Renal cortical epithelial cell (primary cell): ENCODE measurements at regions not wholly inside any gene's neighbourhood (a gene's known extent, or its start where the extent isn't known, plus 50 kb on each side); places are given as distances from the start of the nearest gene placed in this dataset.

Experiments used
- DNase-seq: peaks from one replicate; pipeline ENCODE4 v3.0.0-alpha.2; 2011; ENCODE audit warnings: low read depth

GRCh38 chr10:43903451-43903850 is 254.8 kb upstream of the ZNF32 start:
- no peak for DNase-seq

DNA sequence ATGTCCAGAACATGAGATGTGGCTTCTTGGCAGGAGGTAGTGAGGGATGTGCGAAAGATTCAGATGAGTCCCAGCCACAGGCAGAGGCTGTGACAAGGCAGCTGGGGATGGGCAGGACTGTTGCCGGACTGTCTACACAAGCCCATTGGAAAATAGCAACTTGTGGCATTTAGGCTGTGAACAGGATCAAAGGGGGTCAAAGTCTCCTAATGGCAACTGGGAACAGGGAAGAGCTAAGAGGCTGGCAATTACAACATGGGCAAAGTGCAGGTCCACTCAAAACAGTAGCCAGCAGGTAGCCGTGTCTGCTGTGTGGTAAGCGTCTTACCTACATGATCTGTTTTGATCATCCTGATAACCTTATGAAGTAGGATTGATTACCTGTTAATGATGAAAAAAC is 254.2 kb upstream of the ZNF32 start:
- DNase-seq = no peak

- no peak for DNase-seq
Measured at GRCh38 chr10:43901744-43902504, 253.2 kb upstream of the ZNF32 start.

GRCh38 chr10:43901302-43901701 is 252.6 kb upstream of the ZNF32 start:
- no peak for DNase-seq

GRCh38 chr10:43900571-43900970 is 251.9 kb upstream of the ZNF32 start:
- DNase-seq = no peak

GRCh38 chr10:43899224-43899959 is 250.7 kb upstream of the ZNF32 start:
- no peak for DNase-seq

GRCh38 chr10:43898592-43898991 is 249.9 kb upstream of the ZNF32 start:
- no peak for DNase-seq

GRCh38 chr10:43897765-43898419 is 249.2 kb upstream of the ZNF32 start:
- no peak for DNase-seq

DNA sequence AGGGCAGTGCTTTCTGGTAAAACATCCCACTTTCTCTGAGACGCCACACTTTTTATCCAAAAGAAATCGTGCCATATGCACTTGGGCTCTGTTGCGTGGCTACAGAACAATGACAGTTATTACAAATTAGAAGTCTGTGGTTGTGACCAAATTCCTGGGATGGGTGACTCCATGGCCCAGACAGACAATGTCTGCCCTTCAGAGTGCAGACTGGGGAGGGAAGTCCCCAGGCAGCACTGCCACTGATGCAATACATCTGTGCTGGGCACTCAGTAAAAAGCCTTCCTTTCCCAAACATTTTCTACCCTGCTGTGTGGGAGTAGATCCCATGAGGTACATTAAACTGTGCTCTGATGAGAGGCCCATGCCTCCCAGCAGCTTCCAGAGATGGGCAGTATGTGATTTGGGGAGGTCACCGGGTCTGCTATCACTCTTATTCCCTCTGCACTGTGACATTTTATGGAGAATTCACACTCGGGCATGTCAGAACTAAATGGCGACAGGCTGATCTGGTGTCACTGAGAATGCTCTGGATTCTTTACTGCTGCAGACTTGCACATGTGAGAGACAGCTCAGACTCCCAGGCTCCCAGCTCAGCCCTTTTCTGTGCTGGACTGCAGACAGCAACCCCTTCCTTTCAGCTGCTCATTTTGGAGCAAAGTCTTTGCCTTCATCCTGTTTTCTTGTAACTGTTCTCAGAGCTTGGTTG is 243.5 kb upstream of the ZNF32 start:
- DNase-seq = no peak

DNA sequence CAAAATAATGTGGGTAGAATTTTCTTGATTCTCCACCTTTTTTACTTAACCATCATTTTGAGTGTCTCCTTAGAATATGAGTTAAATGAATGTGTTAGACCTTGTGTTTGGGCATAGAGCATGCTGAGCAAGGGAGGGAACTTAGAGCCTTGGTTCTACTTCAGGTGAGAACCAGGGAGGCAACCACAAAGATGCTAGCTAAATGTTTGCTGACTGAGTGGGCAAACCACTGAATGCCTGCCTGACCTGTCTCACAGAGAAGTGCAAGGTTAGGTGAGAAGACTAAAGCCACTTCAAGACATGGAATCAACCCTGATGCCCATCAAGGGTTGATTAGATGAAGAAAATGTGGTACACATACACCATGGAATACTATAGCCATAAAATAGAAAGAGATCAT is 242.6 kb upstream of the ZNF32 start:
- no peak for DNase-seq

GRCh38 chr10:43890124-43890523 is 241.4 kb upstream of the ZNF32 start:
- DNase-seq = no peak

GRCh38 chr10:43888586-43888985 is 239.9 kb upstream of the ZNF32 start:
- no peak for DNase-seq

DNA sequence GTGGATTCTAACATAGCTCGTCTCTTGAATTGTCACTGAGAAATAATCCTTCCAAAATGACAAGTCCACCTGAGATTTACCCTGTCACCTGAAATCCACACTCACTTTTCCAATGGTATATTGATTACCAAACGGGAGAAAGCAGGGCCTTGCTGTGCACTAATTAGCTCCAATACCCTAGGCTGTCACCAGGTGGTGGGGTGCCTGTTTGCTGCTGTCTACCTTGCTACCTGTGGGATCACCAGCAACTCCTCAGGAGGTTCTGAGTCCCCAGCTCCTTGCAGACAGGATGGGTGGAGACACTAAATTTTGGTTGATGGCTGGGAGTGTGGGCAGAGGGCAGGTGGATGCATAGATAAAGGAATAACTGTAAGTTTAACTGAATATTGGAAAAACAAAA is 237.2 kb upstream of the ZNF32 start:
- no peak for DNase-seq

GRCh38 chr10:43885252-43885651 is 236.6 kb upstream of the ZNF32 start:
- DNase-seq = no peak

- no peak for DNase-seq
Measured at GRCh38 chr10:43884501-43885105, 235.9 kb upstream of the ZNF32 start.

DNA sequence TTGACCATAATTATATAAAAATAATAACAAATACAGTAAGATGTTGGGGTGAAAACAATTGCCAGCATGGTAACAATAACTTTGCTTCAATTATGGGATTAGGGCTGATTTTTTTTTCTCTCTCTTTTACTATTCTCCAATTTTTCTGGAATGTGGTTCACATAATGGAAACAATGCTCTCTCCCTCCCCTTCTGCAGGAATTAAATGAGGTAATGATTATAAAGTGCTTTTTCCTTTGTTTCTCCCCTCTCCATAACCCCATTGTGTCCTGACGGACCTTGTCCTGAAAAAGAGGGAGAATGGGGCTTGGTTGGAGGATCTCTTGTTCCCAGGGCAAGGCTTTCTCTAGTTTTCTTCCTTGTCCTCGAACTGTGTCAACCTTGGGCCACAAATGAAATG is 234.0 kb upstream of the ZNF32 start:
- DNase-seq = no peak

GRCh38 chr10:43881657-43882056 is 233.0 kb upstream of the ZNF32 start:
- DNase-seq = no peak

DNA sequence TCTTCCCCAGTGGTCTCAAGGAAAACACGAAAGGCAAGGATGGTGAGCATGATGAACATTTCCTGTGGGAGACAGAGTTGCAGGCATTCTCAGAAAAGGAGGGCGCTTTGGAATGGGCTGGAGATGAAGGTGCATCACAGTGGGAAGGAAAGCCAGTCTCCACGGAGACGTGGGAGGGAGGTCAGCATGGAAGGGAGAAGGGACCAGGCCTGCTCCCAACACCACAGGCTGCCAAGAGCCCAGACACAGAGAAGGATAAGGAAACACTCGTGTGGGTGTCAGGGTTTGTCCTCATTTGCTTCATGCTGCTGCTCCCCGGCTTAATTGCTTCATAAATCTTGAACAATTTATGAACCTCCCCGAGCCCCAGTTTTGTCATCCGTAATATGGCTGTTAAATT is 231.5 kb upstream of the ZNF32 start:
- no peak for DNase-seq

DNA sequence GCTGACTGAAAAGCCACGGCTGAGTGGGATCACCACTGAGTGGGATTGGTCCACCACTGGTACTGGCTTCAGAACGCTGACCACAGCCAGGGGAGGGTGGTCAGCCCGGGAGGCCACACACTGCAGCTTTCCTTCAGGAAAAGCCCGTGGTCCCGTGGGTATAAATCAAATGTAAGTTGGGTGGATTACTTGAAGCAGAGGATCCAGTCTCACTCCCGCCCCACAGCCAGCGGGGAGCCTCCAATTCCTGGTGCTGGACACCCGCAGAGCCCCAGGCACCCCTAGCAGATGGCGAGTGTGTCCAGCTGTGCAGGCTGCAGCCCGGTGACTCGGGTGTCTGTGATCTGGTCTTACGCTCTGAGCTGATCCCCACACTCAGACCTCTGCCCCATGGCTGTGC is 231.1 kb upstream of the ZNF32 start:
- DNase-seq = no peak

DNA sequence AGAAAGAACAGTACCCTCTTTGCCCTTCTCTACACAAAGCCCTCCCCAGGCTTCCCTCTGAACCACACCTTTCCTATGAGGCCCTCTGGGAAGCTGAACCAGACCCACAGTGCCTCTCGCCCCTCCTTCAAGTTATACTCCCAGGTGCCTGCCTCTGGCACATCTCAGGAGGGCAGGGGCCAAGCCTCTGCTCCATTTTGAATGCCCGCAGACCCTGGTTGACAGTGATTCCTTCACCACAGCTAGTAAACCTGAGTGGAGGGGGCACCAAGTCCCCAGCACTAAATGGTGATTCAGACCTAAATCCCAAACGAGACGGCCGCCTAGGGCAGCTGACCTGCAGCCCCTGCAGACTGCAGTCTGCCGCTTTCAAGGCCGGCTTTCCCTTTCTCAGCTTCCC is 230.5 kb upstream of the ZNF32 start:
- no peak for DNase-seq

GRCh38 chr10:43878386-43878785 is 229.7 kb upstream of the ZNF32 start:
- no peak for DNase-seq

DNA sequence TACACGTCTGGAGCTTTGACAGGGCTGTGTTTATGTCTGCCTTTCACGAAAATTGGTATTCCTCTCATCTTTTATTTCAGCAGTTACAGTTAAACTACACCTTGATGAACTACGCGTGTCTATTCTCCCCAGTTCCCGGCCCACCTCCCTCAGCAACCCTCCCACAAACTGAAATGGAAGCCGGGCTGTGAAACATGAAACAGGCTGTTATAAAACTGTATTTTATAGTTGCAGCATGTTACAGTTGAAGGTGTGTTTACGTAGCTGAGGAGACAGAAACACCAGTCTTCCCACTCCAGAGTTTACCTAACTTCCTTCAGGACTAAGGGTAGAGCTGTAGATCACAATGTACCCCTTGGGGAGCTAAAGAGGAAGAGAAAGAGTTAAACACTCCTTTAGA is 228.3 kb upstream of the ZNF32 start:
- no peak for DNase-seq
